H1 (cell line): ENCODE measurements at regions not wholly inside any gene's neighbourhood (a gene's known extent, or its start where the extent isn't known, plus 50 kb on each side); places are given as distances from the start of the nearest gene placed in this dataset.

ENCODE experiments used
- CTCF ChIA-PET: fragments of 300-600 bp; sonication (Branson Sonifier 250); formaldehyde crosslinking; loops from one replicate; lab custom pipeline; 2021; ENCODE audit not compliant: partially characterized antibody; lab: Charles Lee
- POLR2A ChIA-PET: fragments of 300-600 bp; sonication (Branson Sonifier 250); formaldehyde crosslinking; loops from one replicate; lab custom pipeline; 2021; ENCODE audit warnings: inconsistent platforms; ENCODE audit not compliant: partially characterized antibody; lab: Charles Lee
- DNase-seq, 2 experiments: peaks; one replicate each; pipeline versions ENCODE4 v3.0.0 to v3.0.0-alpha.2; 2010 to 2022; ENCODE audit warnings: low spot score in 2 of 2, low read depth in 1 of 2, mixed read lengths in 1 of 2
- FAIRE-seq: peaks from 2 replicates; lab custom pipeline; 2011; peaks lifted over from hg19 to GRCh38; lab: Jason Lieb, UNC
- H2AFZ ChIP-seq: 2 replicates; pipeline ENCODE4 v1.8.1; 2012; ENCODE audit warnings: low read length, inconsistent platforms
- H2AK5ac ChIP-seq: 2 replicates; pipeline ENCODE4 v1.6.1; 2013; ENCODE audit warnings: low read depth, low read length
- H2BK120ac ChIP-seq: replicated peaks from 2 replicates; pipeline ENCODE3; 2013; ENCODE audit warnings: low read depth, low read length, inconsistent platforms
- H2BK12ac ChIP-seq: 2 replicates; pipeline ENCODE4 v1.6.1; 2013; ENCODE audit warnings: low read depth, low read length
- H2BK15ac ChIP-seq: 2 replicates; pipeline ENCODE4 v1.6.1; 2013; ENCODE audit warnings: low read length
- H2BK20ac ChIP-seq: 2 replicates; pipeline ENCODE4 v1.6.1; 2013; ENCODE audit warnings: low read length
- H2BK5ac ChIP-seq: 2 replicates; pipeline ENCODE4 v1.6.1; 2013; ENCODE audit warnings: low read depth, low read length
- H3K14ac ChIP-seq: 2 replicates; pipeline ENCODE4 v1.6.1; 2013; ENCODE audit warnings: inconsistent platforms; ENCODE audit not compliant: insufficient read length
- H3K18ac ChIP-seq: 2 replicates; pipeline ENCODE4 v1.6.1; 2013; ENCODE audit warnings: low read length; ENCODE audit errors: extremely low read depth
- H3K23ac ChIP-seq: 2 replicates; pipeline ENCODE4 v1.6.1; 2013; ENCODE audit warnings: inconsistent platforms; ENCODE audit not compliant: insufficient read length
- H3K23me2 ChIP-seq: 2 replicates; pipeline ENCODE4 v1.6.1; 2013; ENCODE audit warnings: low read depth, low read length
- H3K27ac ChIP-seq: 2 replicates; pipeline ENCODE4 v1.6.1; 2011; ENCODE audit warnings: low read depth, low read length, inconsistent platforms
- H3K27me3 ChIP-seq, 4 experiments: replicated peaks in 1 of 4; 1 replicate in 1 of 4; 2 replicates in 3 of 4; pipeline versions ENCODE4 v1.6.1 to v1.8.1; 2011 to 2013; ENCODE audit warnings: low read length in 3 of 4, mild to moderate bottlenecking in 3 of 4, inconsistent platforms in 2 of 4, mixed read lengths in 2 of 4, moderate library complexity in 1 of 4; ENCODE audit not compliant: control insufficient read depth in 3 of 4, insufficient read depth in 3 of 4; ENCODE audit errors: extremely low read depth in 1 of 4
- H3K36me3 ChIP-seq, 4 experiments: 2 replicates each; pipeline versions ENCODE4 v1.6.1 to v1.8.1; 2011 to 2013; ENCODE audit warnings: mild to moderate bottlenecking in 4 of 4, low read length in 3 of 4, moderate library complexity in 2 of 4, control low read depth in 1 of 4, inconsistent platforms in 1 of 4; ENCODE audit not compliant: insufficient read depth in 4 of 4, control insufficient read depth in 2 of 4
- H3K4ac ChIP-seq: replicated peaks from 2 replicates; pipeline ENCODE3; 2013; ENCODE audit warnings: low read length, low read depth, mixed read lengths, inconsistent platforms; ENCODE audit not compliant: insufficient read length
- H3K4me1 ChIP-seq, 4 experiments: replicated peaks in 1 of 4; 1 replicate in 1 of 4; 2 replicates in 3 of 4; pipeline versions ENCODE4 v1.6.1 to v1.8.1; 2011 to 2013; ENCODE audit warnings: low read length in 3 of 4, inconsistent platforms in 2 of 4, mixed read lengths in 1 of 4; ENCODE audit not compliant: insufficient read depth in 4 of 4, control insufficient read depth in 3 of 4
- H3K4me2 ChIP-seq, 2 experiments: 2 replicates each; pipeline versions ENCODE4 v1.6.1 to v1.8.1; 2011 to 2013; ENCODE audit warnings: low read depth in 2 of 2, low read length in 2 of 2, control low read depth in 1 of 2, inconsistent platforms in 1 of 2, mild to moderate bottlenecking in 1 of 2; ENCODE audit not compliant: insufficient read depth in 1 of 2
- H3K4me3 ChIP-seq, 4 experiments: fragments of 200-600, 300-600 bp in 1 of 4; sonication (generic), shearing (Covaris generic), sonication (Bioruptor Twin) in 1 of 4; 2 replicates each; pipeline versions ENCODE4 v1.5.1 to v1.8.1; 2011 to 2016; ENCODE audit warnings: low read length in 4 of 4, low read depth in 3 of 4, control low read depth in 2 of 4, inconsistent platforms in 2 of 4, mild to moderate bottlenecking in 2 of 4, mixed read lengths in 1 of 4, moderate library complexity in 1 of 4; ENCODE audit not compliant: insufficient read depth in 2 of 4; ENCODE audit errors: extremely low read depth in 1 of 4
- H3K56ac ChIP-seq: replicated peaks from 2 replicates; pipeline ENCODE3; 2013; ENCODE audit warnings: low read depth, mild to moderate bottlenecking, mixed read lengths, low read length, inconsistent platforms; ENCODE audit not compliant: insufficient read length
- H3K79me1 ChIP-seq: 2 replicates; pipeline ENCODE4 v1.6.1; 2013; ENCODE audit warnings: low read depth, low read length, control low read depth
- H3K79me2 ChIP-seq, 2 experiments: 2 replicates each; pipeline versions ENCODE4 v1.6.1 to v1.8.1; 2012 to 2013; ENCODE audit warnings: low read length in 2 of 2, mild to moderate bottlenecking in 2 of 2, inconsistent platforms in 1 of 2; ENCODE audit not compliant: insufficient read depth in 2 of 2, control insufficient read depth in 1 of 2
- H3K9ac ChIP-seq, 4 experiments: replicated peaks in 1 of 4; 1 replicate in 1 of 4; 2 replicates in 3 of 4; pipeline versions ENCODE4 v1.6.1 to v1.8.1; 2011 to 2013; ENCODE audit warnings: low read depth in 3 of 4, low read length in 3 of 4, control low read depth in 2 of 4, mild to moderate bottlenecking in 2 of 4, moderate library complexity in 2 of 4, inconsistent platforms in 1 of 4; ENCODE audit errors: extremely low read depth in 1 of 4
- H3K9me3 ChIP-seq, 2 experiments: 2 replicates each; pipeline versions ENCODE4 v1.6.1 to v1.8.1; 2012 to 2013; ENCODE audit warnings: mild to moderate bottlenecking in 2 of 2, moderate library complexity in 2 of 2, control low read depth in 1 of 2, inconsistent platforms in 1 of 2, low read depth in 1 of 2, low read length in 1 of 2, mixed read lengths in 1 of 2; ENCODE audit not compliant: insufficient read depth in 2 of 2
- H4K20me1 ChIP-seq, 2 experiments: replicated peaks in 1 of 2; 2 replicates each; pipeline versions ENCODE3 to v1.8.1; 2011 to 2013; ENCODE audit warnings: inconsistent platforms in 2 of 2, low read length in 2 of 2, mild to moderate bottlenecking in 1 of 2; ENCODE audit not compliant: insufficient read depth in 2 of 2, control insufficient read depth in 1 of 2
- H4K5ac ChIP-seq: 2 replicates; pipeline ENCODE4 v1.6.1; 2013; ENCODE audit warnings: low read length, low read depth, mixed read lengths, inconsistent platforms; ENCODE audit not compliant: insufficient read length
- H4K8ac ChIP-seq: 2 replicates; pipeline ENCODE4 v1.8.0; 2013; ENCODE audit warnings: mild to moderate bottlenecking, moderate library complexity, low read length, inconsistent platforms; ENCODE audit not compliant: insufficient read depth; ENCODE audit errors: extremely low read depth
- H4K91ac ChIP-seq: replicated peaks from 2 replicates; pipeline ENCODE3; 2013; ENCODE audit warnings: low read length, mixed read lengths, inconsistent platforms; ENCODE audit not compliant: insufficient read length
- CBX5 ChIP-seq: fragments of 300-800, 300-1000 bp; sonication (generic); IDR thresholded peaks from 2 replicates; pipeline ENCODE4 v1.7.1; 2016; ENCODE audit warnings: antibody characterized with exemption, low read length, low read depth
- EGR1 ChIP-seq: IDR thresholded peaks from 2 replicates; pipeline ENCODE4 v1.6.1; 2011; ENCODE audit warnings: low read depth, low read length, borderline replicate concordance
- MAX ChIP-seq: IDR thresholded peaks from 2 replicates; pipeline ENCODE4 v1.6.1; 2012; ENCODE audit warnings: inconsistent platforms
- POU5F1 ChIP-seq: IDR thresholded peaks from 2 replicates; pipeline ENCODE4 v1.6.1; 2011; ENCODE audit warnings: low read depth, mild to moderate bottlenecking, low read length, moderate library complexity

GRCh38 chr4:25549413-25549812 lies 106.2 kb upstream of the SLC34A2 start:
- no peaks in the 10 kb centered on the region for H3K27me3 ChIP-seq
- H3K23ac ChIP-seq = no peak overlapping the region
- H3K4me1 ChIP-seq = no peaks in the 10 kb centered on the region
- H4K5ac ChIP-seq = no peak overlapping the region
- no peak overlapping the region for H2BK120ac ChIP-seq
- no peaks in the 10 kb centered on the region for H3K36me3 ChIP-seq
- H4K8ac ChIP-seq = no peak overlapping the region
- no peak overlapping the region for H4K91ac ChIP-seq
- H2BK20ac ChIP-seq = no peak overlapping the region
- H2BK5ac ChIP-seq = no peak overlapping the region
- H4K20me1 ChIP-seq = no peaks in the 10 kb centered on the region
- H3K9ac ChIP-seq = no peak overlapping the region
- no peak for DNase-seq
- no peaks in the 10 kb centered on the region for H3K79me2 ChIP-seq
- no peak overlapping the region for H2AFZ ChIP-seq
- H3K23me2 ChIP-seq = no peaks in the 10 kb centered on the region
- no peak overlapping the region for H3K14ac ChIP-seq
- no peaks in the 10 kb centered on the region for H3K79me1 ChIP-seq
- no peak overlapping the region for H3K4ac ChIP-seq
- H3K4me2 ChIP-seq = no peak overlapping the region
- H3K9me3 ChIP-seq = no peaks in the 10 kb centered on the region
- no peak for FAIRE-seq
- no peak overlapping the region for H3K18ac ChIP-seq
- no peak overlapping the region for H3K4me3 ChIP-seq
- CTCF ChIA-PET = interaction anchor here (0.6 to 0.7 kb wide), 2 partner anchors 18 to 72 kb away, joined by 3 read pairs; no protein-coding TSS in a partner anchor
- H3K56ac ChIP-seq = no peak overlapping the region
- POLR2A ChIA-PET = no interaction called here
- no peak overlapping the region for H2BK15ac ChIP-seq
- no peak overlapping the region for H3K27ac ChIP-seq
- H2BK12ac ChIP-seq = no peak overlapping the region
- no peak for TF ChIP-seq EGR1
- TF ChIP-seq MAX = no peak
- no peak for TF ChIP-seq POU5F1
- TF ChIP-seq CBX5 = no peak
- TF ChIP-seq, all 59 proteins: peak for 0
- H2AK5ac ChIP-seq = no peak overlapping the region
